Prostate gland (tissue), 2 donors: ENCODE measurements at regions not wholly inside any gene's neighbourhood (a gene's known extent, or its start where the extent isn't known, plus 50 kb on each side); places are given as distances from the start of the nearest gene placed in this dataset.

ENCODE experiments used
- DNase-seq: peaks from one replicate; pipeline ENCODE4 v3.0.0-alpha.2; 2019; ENCODE audit warnings: low spot score
- H3K27ac ChIP-seq, 2 donors: fragments of 200-600 bp; sonication (generic); 2 replicates each; pipeline ENCODE4 v1.5.1; 2017 to 2019
- H3K27me3 ChIP-seq: fragments of 200-600 bp; sonication (generic); replicated peaks from 2 replicates; pipeline ENCODE4 v1.5.1; 2019; ENCODE audit not compliant: insufficient read depth
- H3K36me3 ChIP-seq, 2 donors: fragments of 200-600 bp; sonication (generic); 1 replicate in 1 of 2; 2 replicates in 1 of 2; pipeline versions ENCODE4 v1.5.1 to v1.8.1; 2017 to 2019
- H3K4me1 ChIP-seq: fragments of 200-600 bp; sonication (generic); replicated peaks from 2 replicates; pipeline ENCODE4 v1.5.1; 2019
- H3K4me3 ChIP-seq, 2 donors: fragments of 200-600 bp; sonication (generic); 2 replicates each; pipeline ENCODE4 v1.5.1; 2017 to 2019
- H3K9me3 ChIP-seq: fragments of 200-600 bp; sonication (generic); 2 replicates; pipeline ENCODE4 v1.5.1; 2017
- CTCF ChIP-seq, 4 experiments: fragments of 200-600 bp in 2 of 4; fragments of 450-650 bp in 2 of 4; sonication (generic) in 2 of 4; IDR thresholded peaks; 1 replicate in 3 of 4; 2 replicates in 1 of 4; pipeline ENCODE4 v1.5.1; 2016 to 2019; ENCODE audit warnings: antibody characterized with exemption in 4 of 4, mild to moderate bottlenecking in 2 of 4, moderate library complexity in 2 of 4
- POLR2A ChIP-seq: fragments of 450-650 bp; IDR thresholded peaks from one replicate; pipeline ENCODE4 v1.6.1; 2016; ENCODE audit warnings: antibody characterized with exemption, mild to moderate bottlenecking
- POLR2AphosphoS5 ChIP-seq: sonication (generic); formaldehyde crosslinking; IDR thresholded peaks from one replicate; pipeline ENCODE4 v1.6.1; 2017; ENCODE audit warnings: antibody characterized with exemption
- WGBS: methylation state at CpG from one replicate; pipeline ENCODE4 v1.1.5; 2018; 5-methylcytosine and 5-hydroxymethylcytosine counted together
- intact Hi-C: fragments of 100-400 bp; cut with DNase I; formaldehyde crosslinking; loops from one replicate; pipeline ENCODE4 v1.14.2; 2022

GRCh38 chr5:131081913-131082488 lies 83.1 kb downstream of the HINT1 start:
- H3K27me3 ChIP-seq: no peaks in the 10 kb centered on the region
- no peaks in the 10 kb centered on the region for H3K9me3 ChIP-seq
- no peak overlapping the region for H3K27ac ChIP-seq
- no peak for DNase-seq
- TF ChIP-seq POLR2AphosphoS5 (no peak), CTCF (IDR thresholded peaks at IDR 0.05) (no peak), POLR2A (no peak)
- intact Hi-C loops: no loop called here
- no peak overlapping the region for H3K4me3 ChIP-seq
- H3K4me1 ChIP-seq: no peaks in the 10 kb centered on the region
- WGBS: 48% methylated on average over 2 of the region's 2 CpGs
- no peaks in the 10 kb centered on the region for H3K36me3 ChIP-seq

GRCh38 chr5:131081374-131081773 lies 83.7 kb downstream of the HINT1 start:
- H3K36me3 ChIP-seq: no peaks in the 10 kb centered on the region
- intact Hi-C loops: no loop called here
- DNase-seq: no peak
- H3K27ac ChIP-seq: no peak overlapping the region
- WGBS: 79% methylated on average over 3 of the region's 3 CpGs
- no peak for TF ChIP-seq POLR2AphosphoS5
- TF ChIP-seq POLR2A: no peak
- no peak for TF ChIP-seq CTCF (IDR thresholded peaks at IDR 0.05)
- H3K27me3 ChIP-seq: no peaks in the 10 kb centered on the region
- H3K9me3 ChIP-seq: no peaks in the 10 kb centered on the region
- H3K4me3 ChIP-seq: no peak overlapping the region
- no peaks in the 10 kb centered on the region for H3K4me1 ChIP-seq

- DNase-seq: no peak
- no peaks in the 10 kb centered on the region for H3K27me3 ChIP-seq
- H3K4me1 ChIP-seq: no peaks in the 10 kb centered on the region
- no peak overlapping the region for H3K4me3 ChIP-seq
- H3K36me3 ChIP-seq: no peaks in the 10 kb centered on the region
- no peak overlapping the region for H3K27ac ChIP-seq
- no peaks in the 10 kb centered on the region for H3K9me3 ChIP-seq
- 35% methylated on average over 2 of the region's 2 CpGs for WGBS
- intact Hi-C loops: no loop called here
- TF ChIP-seq CTCF (IDR thresholded peaks at IDR 0.05) (no peak), POLR2A (no peak), POLR2AphosphoS5 (no peak)
These were observed 85.8 kb downstream of the HINT1 start for GRCh38 chr5:131079232-131079631.

GRCh38 chr5:131068893-131069643 lies 96.0 kb downstream of the HINT1 start:
- no peaks in the 10 kb centered on the region for H3K9me3 ChIP-seq
- WGBS: 33% methylated on average over 2 of the region's 2 CpGs
- H3K36me3 ChIP-seq: no peaks in the 10 kb centered on the region
- H3K4me3 ChIP-seq: no peak overlapping the region
- TF ChIP-seq POLR2AphosphoS5 (no peak), CTCF (IDR thresholded peaks at IDR 0.05) (no peak), POLR2A (no peak)
- no peak for DNase-seq
- H3K4me1 ChIP-seq: no peaks in the 10 kb centered on the region
- H3K27ac ChIP-seq: no peak overlapping the region
- H3K27me3 ChIP-seq: no peaks in the 10 kb centered on the region
- intact Hi-C loops: no loop called here

GRCh38 chr5:131068076-131068475 lies 97.0 kb downstream of the HINT1 start:
- 93% methylated on average over 3 of the region's 3 CpGs for WGBS
- no peak overlapping the region for H3K4me3 ChIP-seq
- no peaks in the 10 kb centered on the region for H3K36me3 ChIP-seq
- H3K27ac ChIP-seq: no peak overlapping the region
- H3K9me3 ChIP-seq: no peaks in the 10 kb centered on the region
- no peaks in the 10 kb centered on the region for H3K27me3 ChIP-seq
- no peak for DNase-seq
- H3K4me1 ChIP-seq: no peaks in the 10 kb centered on the region
- TF ChIP-seq POLR2A: no peak
- no peak for TF ChIP-seq CTCF (IDR thresholded peaks at IDR 0.05)
- no peak for TF ChIP-seq POLR2AphosphoS5
- intact Hi-C loops: no loop called here
